A673 (cell line): ENCODE measurements at regions not wholly inside any gene's neighbourhood (a gene's known extent, or its start where the extent isn't known, plus 50 kb on each side); places are given as distances from the start of the nearest gene placed in this dataset.

ENCODE experiments used
- BruUV-seq: library from RNA; stranded (reverse); fragments of 400-500 nt; replicated peaks from 2 replicates; lab custom pipeline; 2021; lab: Mats Ljungman, UMichigan
- CTCF ChIA-PET: fragments of 300-600 bp; sonication (Branson Sonifier 250); formaldehyde crosslinking; loops from one replicate; lab custom pipeline; 2022; ENCODE audit warnings: antibody characterized with exemption; lab: Charles Lee
- POLR2A ChIA-PET: fragments of 300-600 bp; sonication (Branson Sonifier 250); formaldehyde crosslinking; loops from one replicate; lab custom pipeline; 2022; ENCODE audit warnings: antibody characterized with exemption; ENCODE audit not compliant: low non-redundant PET; lab: Charles Lee
- DNase-seq: peaks from one replicate; pipeline ENCODE4 v3.0.0-alpha.2; 2015; ENCODE audit warnings: low spot score
- H3K27ac ChIP-seq: fragments of 200-600 bp; sonication (generic); 2 replicates; pipeline ENCODE4 v1.5.1; 2016; ENCODE audit warnings: mixed run types, low read depth, mild to moderate bottlenecking, mixed read lengths, antibody characterized with exemption, low read length; ENCODE audit not compliant: poor library complexity, severe bottlenecking
- H3K27me3 ChIP-seq: fragments of 200-600 bp; sonication (generic); replicated peaks from 2 replicates; pipeline ENCODE4 v1.6.1; 2017; ENCODE audit warnings: mixed run types, low read depth, mild to moderate bottlenecking, mixed read lengths, antibody characterized with exemption, low read length; ENCODE audit not compliant: insufficient read depth, poor library complexity
- H3K36me3 ChIP-seq: fragments of 200-600 bp; sonication (generic); 2 replicates; pipeline ENCODE4 v1.6.1; 2016; ENCODE audit warnings: mixed run types, mild to moderate bottlenecking, mixed read lengths, antibody characterized with exemption, low read length; ENCODE audit not compliant: insufficient read depth, poor library complexity, severe bottlenecking
- H3K4me1 ChIP-seq: fragments of 200-600 bp; sonication (generic); 2 replicates; pipeline ENCODE4 v1.6.1; 2017; ENCODE audit warnings: mixed run types, mild to moderate bottlenecking, mixed read lengths, antibody characterized with exemption, low read length; ENCODE audit not compliant: insufficient read depth, poor library complexity, severe bottlenecking
- H3K4me3 ChIP-seq: fragments of 200-600 bp; sonication (generic); 2 replicates; pipeline ENCODE4 v1.5.1; 2016; ENCODE audit warnings: low read depth, mixed run types, mild to moderate bottlenecking, mixed read lengths, low read length; ENCODE audit not compliant: poor library complexity, severe bottlenecking
- H3K9me3 ChIP-seq: fragments of 200-600 bp; sonication (generic); 2 replicates; pipeline ENCODE4 v1.6.1; 2016; ENCODE audit warnings: mixed run types, low read depth, mild to moderate bottlenecking, mixed read lengths, antibody characterized with exemption, low read length; ENCODE audit not compliant: poor library complexity, severe bottlenecking
- CTCF ChIP-seq: fragments of 300-800, 200-600 bp; sonication (generic); conservative IDR thresholded peaks from 2 replicates; pipeline ENCODE4 v1.5.1; 2017; ENCODE audit warnings: low read depth, mild to moderate bottlenecking, antibody characterized with exemption, low read length, moderate library complexity, mixed read lengths
- EZH2 ChIP-seq: fragments of 200-600 bp; sonication (generic); IDR thresholded peaks from 2 replicates; pipeline ENCODE4 v1.6.1; 2017; ENCODE audit warnings: borderline replicate concordance, low read depth, mild to moderate bottlenecking, mixed read lengths, antibody characterized with exemption, low read length; ENCODE audit not compliant: poor library complexity, severe bottlenecking
- intact Hi-C: fragments of 100-400 bp; cut with micrococcal nuclease; formaldehyde crosslinking; loops from one replicate; pipeline ENCODE4 v1.10.0; 2022; ENCODE audit not compliant: unreplicated experiment

- Histone ChIP-seq H3K4me1 (no peaks in the 10 kb centered on the region), H3K27me3 (peaks cover 59% of the 10 kb centered on the region), H3K36me3 (no peaks in the 10 kb centered on the region), H3K9me3 (no peaks in the 10 kb centered on the region), H3K27ac (no peak overlapping the region), H3K4me3 (no peak overlapping the region)
- ChIA-PET POLR2A (no interaction called here), CTCF (no interaction called here)
- no peak for DNase-seq
- TF ChIP-seq EZH2 (no peak), CTCF (no peak)
- intact Hi-C loops = no loop called here
- BruUV-seq = no TSS peak
Measured at GRCh38 chr1:219049501-219049900, 124.2 kb upstream of the LYPLAL1 start.

- Histone ChIP-seq H3K27ac (no peak overlapping the region), H3K4me3 (no peak overlapping the region), H3K9me3 (no peaks in the 10 kb centered on the region), H3K27me3 (peaks cover 63% of the 10 kb centered on the region), H3K4me1 (no peaks in the 10 kb centered on the region), H3K36me3 (no peaks in the 10 kb centered on the region)
- TF ChIP-seq EZH2 (no peak), CTCF (no peak)
- BruUV-seq = no TSS peak
- DNase-seq = no peak
- intact Hi-C loops = no loop called here
- CTCF ChIA-PET = no interaction called here
- POLR2A ChIA-PET = no interaction called here
Measured at GRCh38 chr1:219050086-219050821, 123.4 kb upstream of the LYPLAL1 start.

- H3K27me3 ChIP-seq = peaks cover 68% of the 10 kb centered on the region
- no peak overlapping the region for H3K4me3 ChIP-seq
- BruUV-seq = no TSS peak
- H3K27ac ChIP-seq = no peak overlapping the region
- DNase-seq = no peak
- no peaks in the 10 kb centered on the region for H3K4me1 ChIP-seq
- TF ChIP-seq CTCF (no peak), EZH2 (no peak)
- no peaks in the 10 kb centered on the region for H3K36me3 ChIP-seq
- ChIA-PET POLR2A (no interaction called here), CTCF (no interaction called here)
- no peaks in the 10 kb centered on the region for H3K9me3 ChIP-seq
- intact Hi-C loops = no loop called here
Measured at GRCh38 chr1:219050822-219051125, 122.9 kb upstream of the LYPLAL1 start.
